Thoracic aorta (tissue), 2 donors: ENCODE measurements at regions not wholly inside any gene's neighbourhood (a gene's known extent, or its start where the extent isn't known, plus 50 kb on each side); places are given as distances from the start of the nearest gene placed in this dataset.

Source experiments
- ATAC-seq: fragments of 150-250 bp; one replicate; pipeline ENCODE4 v1.8.0; 2017; ENCODE audit warnings: low read depth; ENCODE audit not compliant: insufficient number of reproducible peaks, low FRiP score
- DNase-seq: peaks from one replicate; pipeline ENCODE4 v3.0.0-alpha.2; 2020; ENCODE audit warnings: low spot score
- H3K27ac ChIP-seq, 2 donors: fragments of 200-600 bp; sonication (generic); 1 replicate in 1 of 2; 2 replicates in 1 of 2; pipeline ENCODE4 v1.5.1; 2016; ENCODE audit warnings: mild to moderate bottlenecking in 2 of 2, moderate library complexity in 2 of 2
- H3K27me3 ChIP-seq: fragments of 200-600 bp; sonication (generic); replicated peaks from 2 replicates; pipeline ENCODE4 v1.6.0; 2016; ENCODE audit warnings: mild to moderate bottlenecking; ENCODE audit not compliant: insufficient read depth
- H3K36me3 ChIP-seq: fragments of 200-600 bp; sonication (generic); one replicate; pipeline ENCODE4 v1.5.1; 2016
- H3K4me1 ChIP-seq, 2 donors: fragments of 200-600 bp; sonication (generic); 1 replicate in 1 of 2; 2 replicates in 1 of 2; pipeline versions ENCODE4 v1.5.1 to v1.6.0; 2016; ENCODE audit warnings: low read depth in 2 of 2, mild to moderate bottlenecking in 1 of 2; ENCODE audit not compliant: control insufficient read depth in 1 of 2
- H3K4me3 ChIP-seq: fragments of 200-600 bp; sonication (generic); 2 replicates; pipeline ENCODE4 v1.5.1; 2016; ENCODE audit warnings: mild to moderate bottlenecking
- H3K9me3 ChIP-seq: fragments of 200-600 bp; sonication (generic); 2 replicates; pipeline ENCODE4 v1.5.1; 2016
- TF ChIP-seq, protein P1 (sequence below): fragments of 200-600 bp; sonication (generic); IDR thresholded peaks from one replicate; pipeline ENCODE4 v1.5.1; 2019; ENCODE audit warnings: antibody characterized with exemption

DNA sequence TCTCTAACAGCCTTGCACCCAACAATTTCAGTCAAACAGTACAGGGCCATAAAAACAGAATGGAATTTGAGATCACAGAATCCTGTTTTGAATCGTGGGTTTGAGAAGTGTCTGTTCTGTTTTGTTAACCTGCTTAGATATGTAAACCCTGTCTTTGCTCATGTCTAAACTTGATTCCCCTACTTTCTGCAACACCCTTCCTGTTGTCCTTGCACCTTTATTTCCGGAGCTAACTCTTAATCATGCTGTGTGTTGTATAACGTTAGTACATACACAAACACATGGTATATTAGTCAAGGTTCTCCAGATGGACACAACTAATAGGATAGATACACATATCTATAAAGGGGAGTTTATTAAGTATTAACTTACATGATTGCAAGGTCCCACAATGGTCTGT, 2229.2 kb upstream of the C9orf72 start:
- Histone ChIP-seq H3K27me3 (no peaks in the 10 kb centered on the region), H3K36me3 (no peaks in the 10 kb centered on the region), H3K27ac (no peak overlapping the region), H3K4me3 (no peak overlapping the region), H3K9me3 (no peaks in the 10 kb centered on the region), H3K4me1 (no peaks in the 10 kb centered on the region)
- ATAC-seq: no peak
- DNase-seq: no peak
- TF ChIP-seq, protein P1, sequence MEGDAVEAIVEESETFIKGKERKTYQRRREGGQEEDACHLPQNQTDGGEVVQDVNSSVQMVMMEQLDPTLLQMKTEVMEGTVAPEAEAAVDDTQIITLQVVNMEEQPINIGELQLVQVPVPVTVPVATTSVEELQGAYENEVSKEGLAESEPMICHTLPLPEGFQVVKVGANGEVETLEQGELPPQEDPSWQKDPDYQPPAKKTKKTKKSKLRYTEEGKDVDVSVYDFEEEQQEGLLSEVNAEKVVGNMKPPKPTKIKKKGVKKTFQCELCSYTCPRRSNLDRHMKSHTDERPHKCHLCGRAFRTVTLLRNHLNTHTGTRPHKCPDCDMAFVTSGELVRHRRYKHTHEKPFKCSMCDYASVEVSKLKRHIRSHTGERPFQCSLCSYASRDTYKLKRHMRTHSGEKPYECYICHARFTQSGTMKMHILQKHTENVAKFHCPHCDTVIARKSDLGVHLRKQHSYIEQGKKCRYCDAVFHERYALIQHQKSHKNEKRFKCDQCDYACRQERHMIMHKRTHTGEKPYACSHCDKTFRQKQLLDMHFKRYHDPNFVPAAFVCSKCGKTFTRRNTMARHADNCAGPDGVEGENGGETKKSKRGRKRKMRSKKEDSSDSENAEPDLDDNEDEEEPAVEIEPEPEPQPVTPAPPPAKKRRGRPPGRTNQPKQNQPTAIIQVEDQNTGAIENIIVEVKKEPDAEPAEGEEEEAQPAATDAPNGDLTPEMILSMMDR: no peak

DNA sequence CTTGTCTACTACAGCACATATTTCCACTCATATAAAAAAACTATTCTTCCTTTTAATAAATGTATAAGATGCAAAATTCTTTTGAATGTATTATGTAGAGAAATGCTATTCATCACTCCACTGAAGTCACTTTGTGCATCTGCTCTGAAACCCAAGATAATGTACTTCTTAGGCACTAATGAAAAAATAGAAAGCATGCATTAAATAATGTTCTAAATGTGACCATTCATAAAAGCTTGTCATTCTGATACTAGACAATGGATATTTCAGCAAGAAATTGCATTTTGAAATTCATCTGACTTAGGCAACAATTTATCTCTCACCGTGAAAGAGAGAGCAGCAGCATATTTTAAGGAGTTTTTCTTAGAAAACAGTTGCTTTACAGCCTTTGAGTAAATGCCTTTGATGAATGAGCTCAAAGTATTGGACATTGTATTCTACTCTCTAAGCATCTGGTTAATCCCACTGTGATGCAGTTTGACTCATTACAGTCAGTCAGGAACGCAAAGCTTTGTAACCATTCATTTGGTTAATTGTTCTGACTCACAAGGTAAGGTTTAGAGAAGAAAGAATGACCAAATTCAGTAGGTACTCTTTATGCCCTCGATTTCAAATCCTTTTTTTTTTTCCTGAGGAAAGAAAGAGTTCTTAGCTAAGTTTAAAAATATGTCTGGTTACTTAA, 2233.8 kb upstream of the C9orf72 start:
- ATAC-seq: no peak

DNA sequence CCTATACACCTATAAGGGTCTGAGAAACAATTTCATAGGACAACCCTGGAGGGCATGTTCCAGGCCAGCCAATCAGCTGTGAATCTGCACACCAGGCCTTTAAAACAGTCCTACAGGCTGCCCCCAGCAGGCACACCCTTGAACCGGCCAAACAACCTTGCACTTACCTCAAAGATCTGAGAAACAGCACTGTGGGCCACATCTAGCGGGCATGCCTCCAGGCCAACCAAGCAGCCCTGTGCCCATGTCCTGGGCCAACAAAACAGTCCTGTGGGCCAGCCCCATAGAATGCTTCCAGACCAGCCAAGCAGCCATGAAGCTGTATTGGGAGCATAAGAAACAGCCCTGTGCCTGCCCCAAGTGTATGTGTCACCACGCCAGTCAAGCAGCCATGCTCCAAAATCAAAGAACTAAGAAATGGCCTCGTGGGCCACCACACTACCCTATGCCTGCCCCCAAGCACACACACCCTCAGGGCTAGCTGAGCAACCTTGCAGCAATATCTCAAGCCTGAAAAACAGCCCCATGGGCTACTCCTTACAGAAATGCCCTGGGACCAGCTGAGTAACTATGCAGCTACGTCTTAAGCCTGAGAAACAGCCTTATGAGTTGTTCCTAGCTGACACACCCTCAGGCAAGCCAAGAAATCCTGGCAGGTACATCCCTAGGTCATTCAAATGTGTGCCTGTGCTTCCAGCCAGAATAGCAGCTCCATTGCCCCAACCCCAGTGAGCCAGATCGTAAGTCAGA, 2243.8 kb upstream of the C9orf72 start:
- no peak overlapping the region for H3K27ac ChIP-seq
- H3K36me3 ChIP-seq: no peaks in the 10 kb centered on the region
- no peaks in the 10 kb centered on the region for H3K9me3 ChIP-seq
- no peak for DNase-seq
- no peaks in the 10 kb centered on the region for H3K27me3 ChIP-seq
- H3K4me1 ChIP-seq: no peaks in the 10 kb centered on the region
- TF ChIP-seq, protein P1: no peak
- no peak for ATAC-seq
- H3K4me3 ChIP-seq: no peak overlapping the region

More for the DNA sequence above, 2233.8 kb upstream of the C9orf72 start:
- Histone ChIP-seq H3K36me3 (no peaks in the 10 kb centered on the region), H3K4me1 (no peaks in the 10 kb centered on the region), H3K27ac (no peak overlapping the region), H3K4me3 (no peak overlapping the region), H3K27me3 (no peaks in the 10 kb centered on the region), H3K9me3 (no peaks in the 10 kb centered on the region)
- no peak for DNase-seq
- TF ChIP-seq, protein P1: no peak

GRCh38 chr9:29822458-29822857, 2249.2 kb upstream of the C9orf72 start:
- Histone ChIP-seq H3K4me1 (no peaks in the 10 kb centered on the region), H3K9me3 (no peaks in the 10 kb centered on the region), H3K4me3 (no peak overlapping the region), H3K27ac (no peak overlapping the region), H3K36me3 (no peaks in the 10 kb centered on the region), H3K27me3 (no peaks in the 10 kb centered on the region)
- ATAC-seq: no peak
- TF ChIP-seq, protein P1: no peak
- DNase-seq: no peak

- no peak for DNase-seq
- Histone ChIP-seq H3K4me3 (no peak overlapping the region), H3K4me1 (no peaks in the 10 kb centered on the region), H3K27ac (no peak overlapping the region), H3K9me3 (no peaks in the 10 kb centered on the region), H3K36me3 (no peaks in the 10 kb centered on the region), H3K27me3 (no peaks in the 10 kb centered on the region)
- TF ChIP-seq, protein P1: no peak
- no peak for ATAC-seq
Observed at GRCh38 chr9:29826421-29826820, 2253.1 kb upstream of the C9orf72 start.
